Smooth muscle cell of the brain vasculature (primary cell): ENCODE measurements at regions not wholly inside any gene's neighbourhood (a gene's known extent, or its start where the extent isn't known, plus 50 kb on each side); places are given as distances from the start of the nearest gene placed in this dataset.

Source experiments
- DNase-seq: peaks from one replicate; pipeline ENCODE4 v3.0.0-alpha.2; 2012; ENCODE audit warnings: low read depth, low spot score

DNA sequence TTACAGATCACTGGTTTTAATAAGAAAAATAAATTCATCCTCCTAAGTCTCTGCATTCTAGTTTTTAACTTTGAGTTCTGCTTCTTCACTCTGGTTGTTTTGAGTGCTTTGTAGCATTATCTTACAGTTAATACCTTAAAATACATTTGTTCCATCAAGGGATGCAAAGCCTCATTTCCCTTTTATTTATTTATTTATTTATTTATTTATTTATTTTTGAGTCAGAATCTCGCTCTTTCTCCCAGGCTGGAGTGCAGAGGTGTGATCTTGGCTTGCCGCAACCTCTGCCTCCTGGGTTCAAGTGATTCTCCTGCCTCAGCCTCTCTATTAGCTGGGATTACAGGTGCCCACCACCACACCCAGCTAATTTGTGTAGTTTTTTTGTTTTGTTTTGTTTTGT lies 147.8 kb downstream of the ZNF326 start:
- no peak for DNase-seq

DNA sequence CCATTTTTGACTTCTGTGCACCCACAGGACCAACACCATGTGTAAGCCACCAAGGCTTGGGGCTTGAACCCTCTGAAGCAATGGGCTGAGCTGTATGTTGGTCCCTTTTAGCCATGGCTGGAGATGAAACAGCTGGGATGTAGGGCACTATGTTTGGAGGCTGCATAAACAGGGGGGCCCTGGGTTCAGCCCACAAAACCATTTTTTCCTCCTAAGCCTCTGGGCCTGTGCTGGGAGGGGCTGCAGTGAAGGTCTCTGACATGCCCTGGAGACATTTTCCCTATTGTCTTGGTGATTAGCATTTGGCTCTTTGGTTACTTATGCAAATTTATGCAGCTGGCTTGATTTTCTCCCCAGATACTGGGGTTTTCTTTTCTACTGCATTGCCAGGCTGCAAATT lies 144.9 kb downstream of the ZNF326 start:
- DNase-seq, result no peak

DNA sequence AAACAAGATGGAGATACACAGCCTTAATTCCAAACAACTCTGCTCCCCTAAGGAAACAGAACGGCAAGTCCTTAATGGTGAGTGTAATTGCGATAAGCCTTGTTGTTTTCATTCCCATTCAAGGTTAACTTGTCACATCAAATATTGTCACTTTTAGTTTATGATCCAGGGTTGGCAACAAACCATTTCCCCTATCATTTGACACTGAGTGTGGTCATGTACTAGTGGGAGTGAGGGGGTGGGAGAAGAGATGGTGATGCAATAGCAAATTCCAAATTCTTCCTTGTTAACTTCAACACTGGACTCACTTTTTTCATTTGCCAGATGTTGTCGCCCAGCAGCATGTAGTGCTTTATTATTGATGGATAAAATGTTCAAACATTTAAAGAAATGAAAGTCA lies 140.4 kb downstream of the ZNF326 start:
- DNase-seq, result no peak

- no peak for DNase-seq
Observed at GRCh38 chr1:90134175-90134955, 139.5 kb downstream of the ZNF326 start.

GRCh38 chr1:90133133-90133532 lies 138.2 kb downstream of the ZNF326 start:
- no peak for DNase-seq

GRCh38 chr1:90132306-90132705 lies 137.4 kb downstream of the ZNF326 start:
- no peak for DNase-seq

- DNase-seq, result no peak
Observed at GRCh38 chr1:90127288-90127953, 132.5 kb downstream of the ZNF326 start.

GRCh38 chr1:90126834-90127233 lies 131.9 kb downstream of the ZNF326 start:
- DNase-seq, result no peak

DNA sequence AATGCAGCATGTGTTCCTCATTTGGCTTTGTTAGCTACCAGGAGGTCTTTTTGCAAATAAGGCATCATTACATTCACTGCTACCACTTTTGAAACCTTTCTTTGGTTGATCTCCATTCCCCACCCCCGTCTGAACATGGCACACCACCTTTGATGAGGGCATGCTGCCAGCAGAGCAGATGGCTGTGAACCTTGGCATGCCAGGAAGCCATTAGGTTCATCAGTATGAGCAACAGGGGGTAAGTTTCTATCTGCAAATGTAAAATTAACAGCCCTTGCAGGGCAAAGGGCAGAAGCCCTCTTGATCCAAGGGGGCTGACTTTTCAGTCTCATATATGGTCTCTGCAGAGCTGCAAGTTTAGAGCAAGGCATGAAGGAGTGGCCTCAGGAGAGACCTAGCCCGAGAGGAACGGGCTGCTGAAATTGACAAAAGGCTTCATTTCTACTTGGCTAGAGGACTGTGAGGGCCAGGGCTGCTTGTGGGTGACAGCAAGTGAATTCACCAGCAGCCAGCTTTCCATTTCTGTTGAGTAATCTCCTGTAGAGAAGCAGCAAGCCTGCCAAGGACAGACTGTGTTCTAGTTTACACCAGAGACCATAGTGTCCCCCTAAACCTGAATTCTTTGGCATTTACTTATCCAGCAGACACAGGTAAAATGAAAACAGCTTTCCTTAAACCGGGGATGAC lies 127.9 kb downstream of the ZNF326 start:
- DNase-seq, result no peak

- peak; percentile 9 for DNase-seq
Observed at GRCh38 chr1:90114521-90115141, 119.7 kb downstream of the ZNF326 start.

DNA sequence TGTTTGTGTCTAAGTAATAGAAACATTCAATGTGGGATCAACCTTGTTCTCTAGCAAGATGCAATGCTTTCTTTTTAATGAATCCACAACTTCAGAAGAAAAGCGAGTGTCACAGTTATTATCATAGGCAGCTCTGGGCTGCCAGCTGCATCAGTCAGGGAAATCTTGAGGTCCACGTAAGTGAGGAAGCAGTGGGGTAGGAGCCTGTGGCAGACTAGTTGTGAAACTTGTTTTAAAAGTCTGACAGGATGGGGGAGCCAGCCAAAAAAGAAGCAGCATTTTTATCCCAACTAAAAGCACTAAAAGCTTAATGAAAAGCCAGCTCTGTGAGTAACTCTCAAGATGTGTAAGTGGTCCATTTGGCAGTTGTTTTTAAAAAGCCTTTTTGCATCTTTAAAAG lies 113.1 kb downstream of the ZNF326 start:
- DNase-seq, result no peak

DNA sequence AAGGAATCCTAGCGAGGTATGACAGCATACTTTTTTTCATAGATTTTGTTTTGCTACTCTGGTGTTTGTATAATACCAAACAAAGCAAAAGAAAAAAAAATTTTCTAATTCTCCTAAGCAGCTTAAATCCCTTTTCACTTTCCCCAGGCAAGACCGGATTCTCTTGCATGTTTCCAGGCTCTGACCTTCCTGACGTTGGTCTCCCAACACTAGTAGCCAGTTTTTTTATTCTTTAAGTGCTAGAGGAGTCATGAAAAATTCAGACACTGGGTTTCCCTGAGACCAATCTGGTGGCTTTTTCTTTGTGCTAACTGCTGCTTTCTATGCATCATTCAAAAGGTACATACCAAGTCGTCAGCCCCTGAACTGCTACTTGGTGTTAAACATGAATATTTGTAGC lies 111.4 kb downstream of the ZNF326 start:
- DNase-seq, result no peak

GRCh38 chr1:90104941-90105538 lies 110.1 kb downstream of the ZNF326 start:
- no peak for DNase-seq

GRCh38 chr1:90100566-90100965 lies 105.7 kb downstream of the ZNF326 start:
- no peak for DNase-seq

- no peak for DNase-seq
Observed at GRCh38 chr1:90092441-90092840, 97.5 kb downstream of the ZNF326 start.
